ENCODE measurements at regions not wholly inside any gene's neighbourhood (a gene's known extent, or its start where the extent isn't known, plus 50 kb on each side); places are given as distances from the start of the nearest gene placed in this dataset.

DNA sequence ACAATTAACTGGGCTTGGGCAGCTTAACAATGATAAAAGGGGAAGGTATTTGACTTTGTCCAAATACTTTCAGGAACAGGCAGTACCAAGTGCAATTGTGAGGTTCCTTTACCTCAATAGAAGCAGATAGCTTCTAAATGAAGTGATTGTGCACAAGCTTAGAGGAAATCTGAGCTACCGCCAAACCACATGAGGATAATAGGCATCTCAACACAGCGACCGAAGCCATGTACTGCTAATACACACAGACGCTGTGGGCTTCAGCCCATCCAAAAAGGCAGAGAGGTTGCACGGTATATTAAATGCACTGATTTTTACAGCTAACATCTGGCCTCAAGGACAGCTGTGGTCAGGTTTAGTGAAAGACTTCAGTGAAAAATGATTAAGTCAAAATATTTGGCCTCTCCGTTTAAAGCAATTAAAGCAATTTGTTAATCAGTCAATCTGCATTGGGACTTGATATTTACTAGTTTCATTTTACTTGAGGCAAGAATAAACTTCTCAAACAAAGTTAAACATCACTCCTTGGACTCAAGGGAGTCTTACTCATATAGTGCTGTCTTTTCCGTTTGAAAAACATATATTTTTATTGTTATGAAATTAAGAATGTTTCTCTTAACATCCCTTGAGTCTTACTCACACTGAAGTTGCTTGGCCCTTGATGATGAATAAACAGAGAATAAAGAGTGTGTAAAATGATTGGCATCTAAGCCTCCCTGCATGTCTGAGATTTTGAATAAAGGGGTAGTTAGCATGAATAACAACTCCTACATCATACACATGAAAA is 306.3 kb downstream of the C7orf25 start:
- Histone ChIP-seq H3K27me3 (ENCODE audit: control insufficient read depth, insufficient read depth, low read length) (no peaks in the 10 kb centered on the region), H3K27ac (ENCODE audit: low read length) (no peak overlapping the region), H3K9me3 (ENCODE audit: control insufficient read depth, insufficient read depth, low read depth, low read length) (no peaks in the 10 kb centered on the region), H3K4me1 (ENCODE audit: control insufficient read depth, insufficient read depth, low read length) (no peaks in the 10 kb centered on the region), H3K4me3 (ENCODE audit: low read depth in 2 of 2, low read length in 2 of 2) (no peak overlapping the region), H3K36me3 (ENCODE audit: control insufficient read depth, insufficient read depth, low read length) (no peaks in the 10 kb centered on the region)
- DNase-seq (ENCODE audit: low read depth, low spot score) (no peak), ATAC-seq (no peak)
- CTCF ChIA-PET: no interaction called here
- no peak for TF ChIP-seq TCF7L2 (IDR thresholded peaks at IDR 0.05; ENCODE audit: low read depth, low read length)
- TF ChIP-seq, protein P1, sequence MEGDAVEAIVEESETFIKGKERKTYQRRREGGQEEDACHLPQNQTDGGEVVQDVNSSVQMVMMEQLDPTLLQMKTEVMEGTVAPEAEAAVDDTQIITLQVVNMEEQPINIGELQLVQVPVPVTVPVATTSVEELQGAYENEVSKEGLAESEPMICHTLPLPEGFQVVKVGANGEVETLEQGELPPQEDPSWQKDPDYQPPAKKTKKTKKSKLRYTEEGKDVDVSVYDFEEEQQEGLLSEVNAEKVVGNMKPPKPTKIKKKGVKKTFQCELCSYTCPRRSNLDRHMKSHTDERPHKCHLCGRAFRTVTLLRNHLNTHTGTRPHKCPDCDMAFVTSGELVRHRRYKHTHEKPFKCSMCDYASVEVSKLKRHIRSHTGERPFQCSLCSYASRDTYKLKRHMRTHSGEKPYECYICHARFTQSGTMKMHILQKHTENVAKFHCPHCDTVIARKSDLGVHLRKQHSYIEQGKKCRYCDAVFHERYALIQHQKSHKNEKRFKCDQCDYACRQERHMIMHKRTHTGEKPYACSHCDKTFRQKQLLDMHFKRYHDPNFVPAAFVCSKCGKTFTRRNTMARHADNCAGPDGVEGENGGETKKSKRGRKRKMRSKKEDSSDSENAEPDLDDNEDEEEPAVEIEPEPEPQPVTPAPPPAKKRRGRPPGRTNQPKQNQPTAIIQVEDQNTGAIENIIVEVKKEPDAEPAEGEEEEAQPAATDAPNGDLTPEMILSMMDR (IDR thresholded peaks at IDR 0.05): no peak
- no peak for TF ChIP-seq SIN3A (IDR thresholded peaks at IDR 0.05; ENCODE audit: borderline replicate concordance, insufficient read depth, low read depth, low read length)
- no peak for TF ChIP-seq POLR2AphosphoS5 (IDR thresholded peaks at IDR 0.05; ENCODE audit: low read depth, low read length)
- TF ChIP-seq, protein P2, sequence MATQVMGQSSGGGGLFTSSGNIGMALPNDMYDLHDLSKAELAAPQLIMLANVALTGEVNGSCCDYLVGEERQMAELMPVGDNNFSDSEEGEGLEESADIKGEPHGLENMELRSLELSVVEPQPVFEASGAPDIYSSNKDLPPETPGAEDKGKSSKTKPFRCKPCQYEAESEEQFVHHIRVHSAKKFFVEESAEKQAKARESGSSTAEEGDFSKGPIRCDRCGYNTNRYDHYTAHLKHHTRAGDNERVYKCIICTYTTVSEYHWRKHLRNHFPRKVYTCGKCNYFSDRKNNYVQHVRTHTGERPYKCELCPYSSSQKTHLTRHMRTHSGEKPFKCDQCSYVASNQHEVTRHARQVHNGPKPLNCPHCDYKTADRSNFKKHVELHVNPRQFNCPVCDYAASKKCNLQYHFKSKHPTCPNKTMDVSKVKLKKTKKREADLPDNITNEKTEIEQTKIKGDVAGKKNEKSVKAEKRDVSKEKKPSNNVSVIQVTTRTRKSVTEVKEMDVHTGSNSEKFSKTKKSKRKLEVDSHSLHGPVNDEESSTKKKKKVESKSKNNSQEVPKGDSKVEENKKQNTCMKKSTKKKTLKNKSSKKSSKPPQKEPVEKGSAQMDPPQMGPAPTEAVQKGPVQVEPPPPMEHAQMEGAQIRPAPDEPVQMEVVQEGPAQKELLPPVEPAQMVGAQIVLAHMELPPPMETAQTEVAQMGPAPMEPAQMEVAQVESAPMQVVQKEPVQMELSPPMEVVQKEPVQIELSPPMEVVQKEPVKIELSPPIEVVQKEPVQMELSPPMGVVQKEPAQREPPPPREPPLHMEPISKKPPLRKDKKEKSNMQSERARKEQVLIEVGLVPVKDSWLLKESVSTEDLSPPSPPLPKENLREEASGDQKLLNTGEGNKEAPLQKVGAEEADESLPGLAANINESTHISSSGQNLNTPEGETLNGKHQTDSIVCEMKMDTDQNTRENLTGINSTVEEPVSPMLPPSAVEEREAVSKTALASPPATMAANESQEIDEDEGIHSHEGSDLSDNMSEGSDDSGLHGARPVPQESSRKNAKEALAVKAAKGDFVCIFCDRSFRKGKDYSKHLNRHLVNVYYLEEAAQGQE (IDR thresholded peaks at IDR 0.05; ENCODE audit: insufficient read depth in 1 of 2, low read depth in 2 of 2, low read length in 1 of 2): no peak
- in situ Hi-C loops (cut with HindIII; ENCODE audit: low pct_unique_long_range_greater_than_20kb, low sequenced_read_pairs): no loop called here
- POLR2A ChIA-PET: no interaction called here
- BruUV-seq (replicated peaks): no TSS peak
- intact Hi-C loops (cut with micrococcal nuclease; ENCODE audit: unreplicated experiment): no loop called here

DNA sequence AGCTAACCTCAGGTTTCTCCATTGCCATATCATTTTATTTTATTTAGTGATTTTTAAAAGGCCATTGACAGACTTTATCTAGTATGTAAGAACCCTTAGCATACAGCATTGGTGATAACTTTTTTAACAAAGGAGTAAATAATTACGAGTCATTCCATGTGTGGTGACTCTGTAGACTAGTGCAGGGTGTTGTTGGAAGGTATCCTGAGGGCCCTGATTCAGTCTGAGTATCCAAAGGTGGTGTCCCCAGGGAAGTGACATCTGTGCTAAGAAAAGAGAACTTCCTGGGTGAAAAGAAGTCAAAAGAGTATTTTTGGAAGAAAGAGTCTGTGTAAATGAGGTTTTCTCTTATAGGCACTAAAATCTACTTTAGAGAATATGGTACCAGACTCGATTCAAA is 308.4 kb downstream of the C7orf25 start:
- in situ Hi-C loops (cut with HindIII; ENCODE audit: low pct_unique_long_range_greater_than_20kb, low sequenced_read_pairs): no loop called here
- intact Hi-C loops (cut with micrococcal nuclease; ENCODE audit: unreplicated experiment): no loop called here

More for the DNA sequence above, 308.4 kb downstream of the C7orf25 start:
- BruUV-seq (replicated peaks): no TSS peak
- ATAC-seq: no peak
- CTCF ChIA-PET: interaction anchor here (0.6 kb wide), 1 partner anchor 625 kb away, joined by 3 read pairs; no protein-coding TSS in a partner anchor
- DNase-seq (ENCODE audit: low read depth, low spot score): no peak
- no peaks in the 10 kb centered on the region for H3K27me3 ChIP-seq (ENCODE audit: control insufficient read depth, insufficient read depth, low read length)
- no peaks in the 10 kb centered on the region for H3K36me3 ChIP-seq (ENCODE audit: control insufficient read depth, insufficient read depth, low read length)
- no peaks in the 10 kb centered on the region for H3K9me3 ChIP-seq (ENCODE audit: control insufficient read depth, insufficient read depth, low read depth, low read length)
- no peak overlapping the region for H3K4me3 ChIP-seq (ENCODE audit: low read depth in 2 of 2, low read length in 2 of 2)
- no peaks in the 10 kb centered on the region for H3K4me1 ChIP-seq (ENCODE audit: control insufficient read depth, insufficient read depth, low read length)
- POLR2A ChIA-PET: no interaction called here
- TF ChIP-seq, protein P1 (IDR thresholded peaks at IDR 0.05): no peak
- TF ChIP-seq POLR2AphosphoS5 (IDR thresholded peaks at IDR 0.05; ENCODE audit: low read depth, low read length): no peak
- TF ChIP-seq SIN3A (IDR thresholded peaks at IDR 0.05; ENCODE audit: borderline replicate concordance, insufficient read depth, low read depth, low read length): no peak
- TF ChIP-seq, protein P2 (IDR thresholded peaks at IDR 0.05; ENCODE audit: insufficient read depth in 1 of 2, low read depth in 2 of 2, low read length in 1 of 2): no peak
- no peak for TF ChIP-seq TCF7L2 (IDR thresholded peaks at IDR 0.05; ENCODE audit: low read depth, low read length)
- H3K27ac ChIP-seq (ENCODE audit: low read length): no peak overlapping the region
